ENCODE measurements at regions not wholly inside any gene's neighbourhood (a gene's known extent, or its start where the extent isn't known, plus 50 kb on each side); places are given as distances from the start of the nearest gene placed in this dataset.

DNA sequence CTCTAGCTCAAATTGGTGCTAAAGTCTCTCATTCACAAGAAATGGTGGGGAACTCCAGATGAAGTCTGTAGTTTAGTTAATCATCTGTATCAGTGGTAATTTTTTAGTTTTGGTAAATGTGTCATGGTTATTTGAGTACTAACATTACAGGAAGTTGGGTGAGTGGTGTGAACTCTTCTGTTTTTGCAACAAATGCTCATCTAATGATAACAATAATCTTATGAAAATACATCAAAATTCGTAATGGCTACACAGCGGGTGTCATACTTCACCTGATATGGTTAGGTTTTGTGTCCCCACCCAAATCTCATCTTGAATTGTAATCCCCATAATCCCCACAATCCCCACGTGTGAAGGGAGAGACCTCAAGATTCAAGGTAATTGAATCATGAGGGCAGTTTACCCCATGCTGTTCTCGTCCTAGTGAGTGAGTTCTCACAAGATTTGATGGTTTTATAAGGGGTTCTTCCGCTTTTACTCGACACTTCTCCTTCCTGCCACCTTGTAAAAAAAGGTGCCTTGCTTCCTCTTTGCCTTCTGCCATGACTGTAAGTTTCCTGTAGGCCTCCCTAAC, 209.3 kb upstream of the FOXN3 start:
- TF ChIP-seq MTA1 (IDR thresholded peaks at IDR 0.05; ENCODE audit: borderline replicate concordance) = no peak
- TF ChIP-seq, protein P1, sequence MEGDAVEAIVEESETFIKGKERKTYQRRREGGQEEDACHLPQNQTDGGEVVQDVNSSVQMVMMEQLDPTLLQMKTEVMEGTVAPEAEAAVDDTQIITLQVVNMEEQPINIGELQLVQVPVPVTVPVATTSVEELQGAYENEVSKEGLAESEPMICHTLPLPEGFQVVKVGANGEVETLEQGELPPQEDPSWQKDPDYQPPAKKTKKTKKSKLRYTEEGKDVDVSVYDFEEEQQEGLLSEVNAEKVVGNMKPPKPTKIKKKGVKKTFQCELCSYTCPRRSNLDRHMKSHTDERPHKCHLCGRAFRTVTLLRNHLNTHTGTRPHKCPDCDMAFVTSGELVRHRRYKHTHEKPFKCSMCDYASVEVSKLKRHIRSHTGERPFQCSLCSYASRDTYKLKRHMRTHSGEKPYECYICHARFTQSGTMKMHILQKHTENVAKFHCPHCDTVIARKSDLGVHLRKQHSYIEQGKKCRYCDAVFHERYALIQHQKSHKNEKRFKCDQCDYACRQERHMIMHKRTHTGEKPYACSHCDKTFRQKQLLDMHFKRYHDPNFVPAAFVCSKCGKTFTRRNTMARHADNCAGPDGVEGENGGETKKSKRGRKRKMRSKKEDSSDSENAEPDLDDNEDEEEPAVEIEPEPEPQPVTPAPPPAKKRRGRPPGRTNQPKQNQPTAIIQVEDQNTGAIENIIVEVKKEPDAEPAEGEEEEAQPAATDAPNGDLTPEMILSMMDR (IDR thresholded peaks at IDR 0.05 in 2 of 3, conservative IDR thresholded peaks at IDR 0.05 in 1 of 3; ENCODE audit: insufficient read depth in 2 of 3, low read depth in 1 of 3, low read length in 3 of 3) = no peak
- no peak for TF ChIP-seq FOXM1 (IDR thresholded peaks at IDR 0.05; ENCODE audit: low read depth)
- no peak for TF ChIP-seq FOXM1 (CRISPR knock-in tag; IDR thresholded peaks at IDR 0.05; ENCODE audit: low read depth)
- TF ChIP-seq RFX5 (IDR thresholded peaks at IDR 0.05; ENCODE audit: low read depth, low read length) = no peak
- TF ChIP-seq MEIS2 (IDR thresholded peaks at IDR 0.05; ENCODE audit: partially characterized antibody) = no peak
- no peak for TF ChIP-seq ETV1 (tag; conservative IDR thresholded peaks at IDR 0.05; ENCODE audit: low read depth)
- TF ChIP-seq, protein P2, sequence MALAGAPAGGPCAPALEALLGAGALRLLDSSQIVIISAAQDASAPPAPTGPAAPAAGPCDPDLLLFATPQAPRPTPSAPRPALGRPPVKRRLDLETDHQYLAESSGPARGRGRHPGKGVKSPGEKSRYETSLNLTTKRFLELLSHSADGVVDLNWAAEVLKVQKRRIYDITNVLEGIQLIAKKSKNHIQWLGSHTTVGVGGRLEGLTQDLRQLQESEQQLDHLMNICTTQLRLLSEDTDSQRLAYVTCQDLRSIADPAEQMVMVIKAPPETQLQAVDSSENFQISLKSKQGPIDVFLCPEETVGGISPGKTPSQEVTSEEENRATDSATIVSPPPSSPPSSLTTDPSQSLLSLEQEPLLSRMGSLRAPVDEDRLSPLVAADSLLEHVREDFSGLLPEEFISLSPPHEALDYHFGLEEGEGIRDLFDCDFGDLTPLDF (CRISPR knock-in tag; IDR thresholded peaks at IDR 0.05) = no peak
